ENCODE measurements at regions not wholly inside any gene's neighbourhood (a gene's known extent, or its start where the extent isn't known, plus 50 kb on each side); places are given as distances from the start of the nearest gene placed in this dataset.
"Not testable (repeated sequence)": the region's sequence is repeated elsewhere in the genome, so short reads cannot be mapped to it uniquely, and the experiment has no call there.

GRCh38 chr3:197459571-197459970, 96.2 kb downstream of the BDH1 start:
- DNase-seq (ENCODE audit: extremely low read depth in 1 of 2, low read depth in 1 of 2): not testable (repeated sequence)

- no peak for DNase-seq (ENCODE audit: extremely low read depth in 1 of 2, low read depth in 1 of 2)
Observed at GRCh38 chr3:197458906-197459470, 96.8 kb downstream of the BDH1 start.

- DNase-seq (ENCODE audit: extremely low read depth in 1 of 2, low read depth in 1 of 2): no peak
Observed at GRCh38 chr3:197458179-197458707, 97.5 kb downstream of the BDH1 start.

GRCh38 chr3:197456261-197457091, 99.3 kb downstream of the BDH1 start:
- peak; percentile 21 to 37 for DNase-seq (ENCODE audit: extremely low read depth in 1 of 2, low read depth in 1 of 2)

GRCh38 chr3:197454841-197455240, 100.9 kb downstream of the BDH1 start:
- not testable (repeated sequence) for DNase-seq (ENCODE audit: extremely low read depth in 1 of 2, low read depth in 1 of 2)

GRCh38 chr3:197454014-197454413, 101.8 kb downstream of the BDH1 start:
- no peak for DNase-seq (ENCODE audit: extremely low read depth in 1 of 2, low read depth in 1 of 2)

- DNase-seq (ENCODE audit: extremely low read depth in 1 of 2, low read depth in 1 of 2): no peak
Observed at GRCh38 chr3:197450810-197451209, 105.0 kb downstream of the BDH1 start.

GRCh38 chr3:197450308-197450707, 105.5 kb downstream of the BDH1 start:
- no peak for DNase-seq (ENCODE audit: extremely low read depth in 1 of 2, low read depth in 1 of 2)

- DNase-seq (ENCODE audit: extremely low read depth in 1 of 2, low read depth in 1 of 2): not testable (repeated sequence)
Observed at GRCh38 chr3:197449181-197449580, 106.6 kb downstream of the BDH1 start.

GRCh38 chr3:197447781-197448180, 108.0 kb downstream of the BDH1 start:
- not testable (repeated sequence) for DNase-seq (ENCODE audit: extremely low read depth in 1 of 2, low read depth in 1 of 2)

GRCh38 chr3:197447057-197447456, 108.7 kb downstream of the BDH1 start:
- DNase-seq (ENCODE audit: extremely low read depth in 1 of 2, low read depth in 1 of 2): no peak

GRCh38 chr3:197446700-197447056, 109.1 kb downstream of the BDH1 start:
- DNase-seq (ENCODE audit: extremely low read depth in 1 of 2, low read depth in 1 of 2): no peak

GRCh38 chr3:197445896-197446699, 109.7 kb downstream of the BDH1 start:
- DNase-seq (ENCODE audit: extremely low read depth in 1 of 2, low read depth in 1 of 2): no peak

- DNase-seq (ENCODE audit: extremely low read depth in 1 of 2, low read depth in 1 of 2): no peak
Observed at GRCh38 chr3:197444793-197445379, 110.9 kb downstream of the BDH1 start.

GRCh38 chr3:197443506-197443905, 112.3 kb downstream of the BDH1 start:
- DNase-seq (ENCODE audit: extremely low read depth in 1 of 2, low read depth in 1 of 2): no peak

- DNase-seq (ENCODE audit: extremely low read depth in 1 of 2, low read depth in 1 of 2): no peak
Observed at GRCh38 chr3:197440717-197441303, 115.0 kb downstream of the BDH1 start.

GRCh38 chr3:197438906-197439305, 116.9 kb downstream of the BDH1 start:
- DNase-seq (ENCODE audit: extremely low read depth in 1 of 2, low read depth in 1 of 2): no peak

- DNase-seq (ENCODE audit: extremely low read depth in 1 of 2, low read depth in 1 of 2): no peak
Observed at GRCh38 chr3:197435426-197435825, 120.3 kb downstream of the BDH1 start.

- no peak for DNase-seq (ENCODE audit: extremely low read depth in 1 of 2, low read depth in 1 of 2)
Observed at GRCh38 chr3:197434830-197435229, 120.9 kb downstream of the BDH1 start.

GRCh38 chr3:197432384-197433127, 123.2 kb downstream of the BDH1 start:
- no peak for DNase-seq (ENCODE audit: extremely low read depth in 1 of 2, low read depth in 1 of 2)

Data from stimulated activated CD8-positive, alpha-beta memory T cell treated with anti-CD3 and anti-CD28 coated beads, Interleukin-7, amount 100 ng/mL, for 48 hours (primary cell).